H9 (cell line): ENCODE measurements at regions not wholly inside any gene's neighbourhood (a gene's known extent, or its start where the extent isn't known, plus 50 kb on each side); places are given as distances from the start of the nearest gene placed in this dataset.

Experiments used
- DNase-seq: peaks from one replicate; pipeline ENCODE4 v3.0.0-alpha.2; 2017
- H2AFZ ChIP-seq: one replicate; pipeline ENCODE4 v1.6.1; 2013; ENCODE audit warnings: mild to moderate bottlenecking, low read length, control low read depth, moderate library complexity
- H2AK5ac ChIP-seq: 2 replicates; pipeline ENCODE4 v1.6.1; 2013; ENCODE audit warnings: low read length, control low read depth, mixed read lengths; ENCODE audit not compliant: insufficient read length
- H2BK120ac ChIP-seq: one replicate; pipeline ENCODE4 v1.6.1; 2013; ENCODE audit warnings: low read depth, mild to moderate bottlenecking, low read length, control low read depth, inconsistent platforms; ENCODE audit not compliant: poor library complexity, severe bottlenecking
- H2BK12ac ChIP-seq: 2 replicates; pipeline ENCODE4 v1.6.1; 2013; ENCODE audit warnings: low read length, control low read depth, mixed read lengths, low read depth; ENCODE audit not compliant: insufficient read length
- H2BK15ac ChIP-seq: 2 replicates; pipeline ENCODE4 v1.6.1; 2013; ENCODE audit warnings: low read depth, low read length, control low read depth
- H2BK20ac ChIP-seq: one replicate; pipeline ENCODE4 v1.6.1; 2013; ENCODE audit warnings: low read depth, mild to moderate bottlenecking, low read length, control low read depth, inconsistent platforms; ENCODE audit not compliant: poor library complexity, severe bottlenecking
- H2BK5ac ChIP-seq: 2 replicates; pipeline ENCODE4 v1.6.1; 2013; ENCODE audit warnings: low read length, control low read depth, mixed read lengths; ENCODE audit not compliant: insufficient read length
- H3K14ac ChIP-seq: 2 replicates; pipeline ENCODE4 v1.6.1; 2013; ENCODE audit warnings: low read length, control low read depth; ENCODE audit not compliant: insufficient read depth
- H3K18ac ChIP-seq: 2 replicates; pipeline ENCODE4 v1.6.1; 2013; ENCODE audit warnings: low read depth, mild to moderate bottlenecking, mixed read lengths, low read length, control low read depth; ENCODE audit not compliant: insufficient read length
- H3K23ac ChIP-seq: 2 replicates; pipeline ENCODE4 v1.6.1; 2013; ENCODE audit warnings: low read length, control low read depth, mixed read lengths, low read depth; ENCODE audit not compliant: insufficient read length
- H3K23me2 ChIP-seq: 2 replicates; pipeline ENCODE4 v1.6.1; 2013; ENCODE audit warnings: low read depth, mild to moderate bottlenecking, mixed read lengths, low read length, control low read depth; ENCODE audit not compliant: insufficient read length, poor library complexity, severe bottlenecking
- H3K27ac ChIP-seq: 2 replicates; pipeline ENCODE4 v1.5.1; 2013; ENCODE audit warnings: low read length, control low read depth, mixed read lengths, low read depth; ENCODE audit not compliant: insufficient read length
- H3K27me3 ChIP-seq: 2 replicates; pipeline ENCODE4 v1.6.1; 2013; ENCODE audit warnings: low read length, control low read depth, inconsistent platforms; ENCODE audit not compliant: insufficient read depth
- H3K4ac ChIP-seq: 2 replicates; pipeline ENCODE4 v1.6.1; 2013; ENCODE audit warnings: low read depth, mild to moderate bottlenecking, control low read depth, inconsistent platforms, low read length, moderate library complexity
- H3K4me1 ChIP-seq: 2 replicates; pipeline ENCODE4 v1.6.1; 2013; ENCODE audit warnings: low read length, control low read depth, inconsistent platforms; ENCODE audit not compliant: insufficient read depth
- H3K4me2 ChIP-seq: 2 replicates; pipeline ENCODE4 v1.6.1; 2013; ENCODE audit warnings: low read length, control low read depth, mixed read lengths; ENCODE audit not compliant: insufficient read length, insufficient read depth
- H3K56ac ChIP-seq: 2 replicates; pipeline ENCODE4 v1.6.1; 2013; ENCODE audit warnings: low read depth, mild to moderate bottlenecking, mixed read lengths, low read length, control low read depth; ENCODE audit not compliant: insufficient read length
- H3K79me1 ChIP-seq: 2 replicates; pipeline ENCODE4 v1.6.1; 2013; ENCODE audit warnings: low read depth, mild to moderate bottlenecking, moderate library complexity, low read length, control low read depth, inconsistent platforms; ENCODE audit not compliant: insufficient read depth, poor library complexity, severe bottlenecking
- H3K79me2 ChIP-seq: 2 replicates; pipeline ENCODE4 v1.6.1; 2013; ENCODE audit warnings: low read length, control low read depth, inconsistent platforms; ENCODE audit not compliant: insufficient read depth
- H3K9ac ChIP-seq: 2 replicates; pipeline ENCODE4 v1.6.1; 2013; ENCODE audit warnings: low read length, control low read depth, mixed read lengths; ENCODE audit not compliant: insufficient read length; ENCODE audit errors: extremely low read depth
- H3K9me3 ChIP-seq: one replicate; pipeline ENCODE4 v1.6.1; 2013; ENCODE audit warnings: low read depth, low read length, inconsistent platforms; ENCODE audit not compliant: control insufficient read depth
- H3T11ph ChIP-seq: one replicate; pipeline ENCODE4 v1.6.1; 2013; ENCODE audit warnings: mild to moderate bottlenecking, low read length, control low read depth, inconsistent platforms
- H4K20me1 ChIP-seq: one replicate; pipeline ENCODE4 v1.6.1; 2013; ENCODE audit not compliant: control insufficient read depth, insufficient read length, insufficient read depth
- H4K5ac ChIP-seq: 2 replicates; pipeline ENCODE4 v1.6.1; 2013; ENCODE audit warnings: low read depth, mild to moderate bottlenecking, mixed read lengths, low read length, control low read depth; ENCODE audit not compliant: insufficient read length
- H4K8ac ChIP-seq: replicated peaks from 2 replicates; pipeline ENCODE4 v1.6.1; 2013; ENCODE audit warnings: low read length, control low read depth, mixed read lengths, low read depth; ENCODE audit not compliant: insufficient read length
- H4K91ac ChIP-seq: 2 replicates; pipeline ENCODE4 v1.6.1; 2013; ENCODE audit warnings: low read depth, mild to moderate bottlenecking, moderate library complexity, mixed read lengths, low read length, control low read depth; ENCODE audit not compliant: insufficient read length
- H3K27ac Mint-ChIP-seq, 3 experiments: 2 replicates in 2 of 3; 3 replicates in 1 of 3; pipeline ENCODE4 v1.8.0; 2020 to 2021; ENCODE audit warnings: mixed read lengths in 3 of 3, mild to moderate bottlenecking in 1 of 3, moderate library complexity in 1 of 3
- H3K27me3 Mint-ChIP-seq: 2 replicates; pipeline ENCODE4 v1.8.0; 2021; ENCODE audit warnings: low read depth, mild to moderate bottlenecking, moderate library complexity, mixed read lengths
- H3K36me3 Mint-ChIP-seq, 3 experiments: 2 replicates in 2 of 3; 3 replicates in 1 of 3; pipeline ENCODE4 v1.8.0; 2020 to 2021; ENCODE audit warnings: low read depth in 3 of 3, mixed read lengths in 3 of 3; ENCODE audit not compliant: insufficient read depth in 1 of 3
- H3K4me1 Mint-ChIP-seq, 2 experiments: 2 replicates each; pipeline ENCODE4 v1.8.0; 2020; ENCODE audit warnings: mixed read lengths in 2 of 2
- H3K4me3 Mint-ChIP-seq, 2 experiments: 2 replicates in 1 of 2; 3 replicates in 1 of 2; pipeline ENCODE4 v1.8.0; 2020 to 2021; ENCODE audit warnings: mild to moderate bottlenecking in 2 of 2, mixed read lengths in 2 of 2, moderate library complexity in 1 of 2
- H3K9me3 Mint-ChIP-seq, 2 experiments: 2 replicates in 1 of 2; 3 replicates in 1 of 2; pipeline ENCODE4 v1.8.0; 2020; ENCODE audit warnings: mild to moderate bottlenecking in 2 of 2, mixed read lengths in 2 of 2, moderate library complexity in 1 of 2
- CTCF ChIP-seq: fragments of 200-600 bp; sonication (generic); conservative IDR thresholded peaks from 3 replicates; pipeline ENCODE4 v1.8.0; 2021; ENCODE audit warnings: antibody characterized with exemption, mild to moderate bottlenecking
- WGBS: extraction: QIAGEN DNeasy Blood & Tissue Kit; methylation state at CpG from one replicate; pipeline ENCODE4 v1.1.7; 2013; ENCODE audit warnings: missing lambda C conversion rate, low lambda C conversion rate, mixed read lengths; ENCODE audit not compliant: insufficient read length; ENCODE audit errors: extremely low coverage; 5-methylcytosine and 5-hydroxymethylcytosine counted together

GRCh38 chr9:111158999-111159398, 120.7 kb upstream of the LPAR1 start:
- Mint-ChIP-seq H3K4me3 (no peak overlapping the region), H3K27me3 (no peaks in the 10 kb centered on the region), H3K4me1 (0 out of 4 replicates have a peak, but pooled peaks cover 0 to 2% of the 10 kb centered on the region in 2 experiments), H3K36me3 (no peaks in the 10 kb centered on the region), H3K27ac (no peak overlapping the region), H3K9me3 (no peaks in the 10 kb centered on the region)
- WGBS = no CpG with 5 or more reads among the region's 2 CpGs
- H3K18ac ChIP-seq = no peak overlapping the region
- no peak overlapping the region for H2BK20ac ChIP-seq
- H3K14ac ChIP-seq = no peak overlapping the region
- H3K9ac ChIP-seq = no peak overlapping the region
- no peaks in the 10 kb centered on the region for H3K4me1 ChIP-seq
- DNase-seq = no peak
- H3K27ac ChIP-seq = no peak overlapping the region
- no peak overlapping the region for H2BK12ac ChIP-seq
- no peaks in the 10 kb centered on the region for H3K9me3 ChIP-seq
- H2BK5ac ChIP-seq = no peak overlapping the region
- H3K27me3 ChIP-seq = no peaks in the 10 kb centered on the region
- no peak overlapping the region for H3T11ph ChIP-seq
- H2AFZ ChIP-seq = no peak overlapping the region
- H4K8ac ChIP-seq = no peak overlapping the region
- no peaks in the 10 kb centered on the region for H3K79me2 ChIP-seq
- H4K91ac ChIP-seq = no peak overlapping the region
- H4K20me1 ChIP-seq = no peaks in the 10 kb centered on the region
- H4K5ac ChIP-seq = no peak overlapping the region
- H3K4ac ChIP-seq = no peak overlapping the region
- H2AK5ac ChIP-seq = no peak overlapping the region
- no peaks in the 10 kb centered on the region for H3K79me1 ChIP-seq
- no peaks in the 10 kb centered on the region for H3K23me2 ChIP-seq
- no peak overlapping the region for H2BK120ac ChIP-seq
- no peak overlapping the region for H3K56ac ChIP-seq
- TF ChIP-seq CTCF = no peak
- H2BK15ac ChIP-seq = no peak overlapping the region
- no peak overlapping the region for H3K4me2 ChIP-seq
- H3K23ac ChIP-seq = no peak overlapping the region
